Ishikawa (cell line): ENCODE measurements at regions not wholly inside any gene's neighbourhood (a gene's known extent, or its start where the extent isn't known, plus 50 kb on each side); places are given as distances from the start of the nearest gene placed in this dataset.

Experiments used
- CREB1 ChIP-seq: IDR thresholded peaks from 2 replicates; pipeline ENCODE4 v1.6.1; 2012; ENCODE audit warnings: low read depth
- EGR1 ChIP-seq: IDR thresholded peaks from 2 replicates; pipeline ENCODE4 v1.6.1; 2012
- EP300 ChIP-seq: IDR thresholded peaks from 2 replicates; pipeline ENCODE4 v1.6.1; 2012; ENCODE audit warnings: borderline replicate concordance
- MAX ChIP-seq: IDR thresholded peaks from 2 replicates; pipeline ENCODE4 v1.6.1; 2012
- NFIC ChIP-seq: IDR thresholded peaks from 2 replicates; pipeline ENCODE4 v1.6.1; 2012
- REST ChIP-seq: IDR thresholded peaks from 2 replicates; pipeline ENCODE4 v1.6.1; 2012; ENCODE audit warnings: low read depth, mild to moderate bottlenecking
- TAF1 ChIP-seq: IDR thresholded peaks from 2 replicates; pipeline ENCODE4 v1.6.1; 2012; ENCODE audit warnings: low read depth, mild to moderate bottlenecking
- TEAD4 ChIP-seq: IDR thresholded peaks from 2 replicates; pipeline ENCODE4 v1.6.1; 2012
- YY1 ChIP-seq: IDR thresholded peaks from 2 replicates; pipeline ENCODE4 v1.6.1; 2012; ENCODE audit warnings: low read depth
- ZBTB7A ChIP-seq: IDR thresholded peaks from 2 replicates; pipeline ENCODE4 v1.6.1; 2012; ENCODE audit warnings: low read depth

GRCh38 chr1:18564676-18565075, 66.0 kb upstream of the PAX7 start:
- TF ChIP-seq REST, result no peak
- TF ChIP-seq TAF1, result no peak
- no peak for TF ChIP-seq EGR1
- TF ChIP-seq ZBTB7A, result no peak
- no peak for TF ChIP-seq EP300
- no peak for TF ChIP-seq CREB1
- TF ChIP-seq YY1, result no peak
- TF ChIP-seq TEAD4, result no peak
- TF ChIP-seq MAX, result no peak
- no peak for TF ChIP-seq NFIC
